IMR-90 (cell line): ENCODE measurements at regions not wholly inside any gene's neighbourhood (a gene's known extent, or its start where the extent isn't known, plus 50 kb on each side); places are given as distances from the start of the nearest gene placed in this dataset.

ENCODE experiments used
- ATAC-seq: fragments of 200-7000 bp; cut with Tn5 transposase; 2 replicates; pipeline ENCODE4 v1.9.1; 2020; ENCODE audit warnings: low read depth, mild to moderate bottlenecking, moderate library complexity
- BruUV-seq: library from RNA; stranded (reverse); fragments of 400-500 nt; replicated peaks from 2 replicates; lab custom pipeline; 2021; lab: Mats Ljungman, UMichigan
- CTCF ChIA-PET: fragments of 300-600 bp; formaldehyde crosslinking; extraction: SDS; loops from one replicate; lab custom pipeline; 2021; ENCODE audit warnings: antibody characterized with exemption; lab: Yijun Ruan, JAX
- POLR2A ChIA-PET: fragments of 300-600 bp; sonication (Branson Sonifier 250); formaldehyde crosslinking; loops from one replicate; lab custom pipeline; 2022; ENCODE audit warnings: antibody characterized with exemption; ENCODE audit not compliant: unreplicated experiment; lab: Charles Lee
- DNase-seq: peaks from one replicate; pipeline ENCODE4 v3.0.0; 2013
- H2AFZ ChIP-seq: replicated peaks from 2 replicates; pipeline ENCODE3; 2013; ENCODE audit warnings: low read length, mild to moderate bottlenecking; ENCODE audit not compliant: poor library complexity
- H2AK5ac ChIP-seq: 2 replicates; pipeline ENCODE4 v1.6.1; 2013; ENCODE audit warnings: low read depth, low read length, inconsistent platforms
- H2AK9ac ChIP-seq: replicated peaks from 2 replicates; pipeline ENCODE3; 2013; ENCODE audit warnings: mild to moderate bottlenecking, low read depth, low read length, moderate library complexity; ENCODE audit not compliant: poor library complexity
- H2BK120ac ChIP-seq: 2 replicates; pipeline ENCODE4 v1.6.1; 2013; ENCODE audit warnings: low read depth, low read length, inconsistent platforms
- H2BK15ac ChIP-seq: 3 replicates; pipeline ENCODE4 v1.6.1; 2013; ENCODE audit warnings: low read depth, low read length, inconsistent platforms
- H2BK20ac ChIP-seq: 2 replicates; pipeline ENCODE4 v1.6.1; 2013; ENCODE audit warnings: low read depth, mild to moderate bottlenecking, inconsistent platforms, low read length, moderate library complexity
- H2BK5ac ChIP-seq: 2 replicates; pipeline ENCODE4 v1.6.1; 2013; ENCODE audit warnings: mild to moderate bottlenecking, low read depth, low read length, inconsistent platforms; ENCODE audit not compliant: poor library complexity, severe bottlenecking
- H3K14ac ChIP-seq: replicated peaks from 2 replicates; pipeline ENCODE4 v1.6.1; 2013; ENCODE audit warnings: low read depth, low read length, inconsistent platforms
- H3K18ac ChIP-seq: 2 replicates; pipeline ENCODE4 v1.6.1; 2013; ENCODE audit warnings: low read depth, low read length, control low read depth
- H3K23ac ChIP-seq: 2 replicates; pipeline ENCODE4 v1.6.1; 2013; ENCODE audit warnings: low read depth, low read length, inconsistent platforms
- H3K27ac ChIP-seq: 2 replicates; pipeline ENCODE4 v1.5.1; 2013; ENCODE audit warnings: mild to moderate bottlenecking, control low read depth, low read length; ENCODE audit not compliant: insufficient read depth
- H3K27me3 ChIP-seq: 2 replicates; pipeline ENCODE4 v1.6.1; 2013; ENCODE audit warnings: low read length; ENCODE audit not compliant: control insufficient read depth, insufficient read depth
- H3K36me3 ChIP-seq: 2 replicates; pipeline ENCODE4 v1.6.1; 2013; ENCODE audit warnings: low read length, mixed read lengths; ENCODE audit not compliant: control insufficient read depth, insufficient read depth
- H3K4ac ChIP-seq: 2 replicates; pipeline ENCODE4 v1.6.1; 2013; ENCODE audit warnings: low read depth, low read length, inconsistent platforms
- H3K4me1 ChIP-seq: 2 replicates; pipeline ENCODE4 v1.6.1; 2013; ENCODE audit warnings: low read length, mixed read lengths; ENCODE audit not compliant: control insufficient read depth, insufficient read depth
- H3K4me2 ChIP-seq: 2 replicates; pipeline ENCODE4 v1.6.1; 2013; ENCODE audit warnings: low read depth, mild to moderate bottlenecking, control low read depth, low read length, moderate library complexity
- H3K4me3 ChIP-seq: 2 replicates; pipeline ENCODE4 v1.5.1; 2013; ENCODE audit warnings: low read depth, mild to moderate bottlenecking, control low read depth, low read length, moderate library complexity; ENCODE audit not compliant: insufficient read depth
- H3K56ac ChIP-seq: 2 replicates; pipeline ENCODE4 v1.6.1; 2013; ENCODE audit warnings: low read length, inconsistent platforms; ENCODE audit not compliant: insufficient read depth; ENCODE audit errors: extremely low read depth
- H3K79me1 ChIP-seq, 2 experiments: 2 replicates each; pipeline ENCODE4 v1.6.1; 2013; ENCODE audit warnings: low read length in 2 of 2, inconsistent platforms in 1 of 2, low read depth in 1 of 2
- H3K9ac ChIP-seq: 2 replicates; pipeline ENCODE4 v1.6.1; 2013; ENCODE audit warnings: low read depth, low read length, control low read depth
- H3K9me1 ChIP-seq: 2 replicates; pipeline ENCODE4 v1.6.1; 2013; ENCODE audit warnings: low read length, inconsistent platforms; ENCODE audit not compliant: insufficient read depth
- H3K9me3 ChIP-seq: 2 replicates; pipeline ENCODE4 v1.6.1; 2013; ENCODE audit warnings: low read length; ENCODE audit not compliant: control insufficient read depth, insufficient read depth
- H4K20me1 ChIP-seq: 2 replicates; pipeline ENCODE4 v1.6.1; 2013; ENCODE audit warnings: low read length, inconsistent platforms; ENCODE audit not compliant: insufficient read depth
- H4K5ac ChIP-seq: 2 replicates; pipeline ENCODE4 v1.6.1; 2013; ENCODE audit warnings: mild to moderate bottlenecking, low read depth, low read length, control low read depth
- H4K8ac ChIP-seq, 2 experiments: 2 replicates each; pipeline ENCODE4 v1.6.1; 2013; ENCODE audit warnings: low read depth in 2 of 2, low read length in 2 of 2, control low read depth in 1 of 2, inconsistent platforms in 1 of 2
- H4K91ac ChIP-seq: 2 replicates; pipeline ENCODE4 v1.6.1; 2013; ENCODE audit warnings: low read depth, low read length, inconsistent platforms; ENCODE audit not compliant: insufficient read depth
- MAFK ChIP-seq: IDR thresholded peaks from 2 replicates; pipeline ENCODE4 v1.6.1; 2012; ENCODE audit warnings: low read depth, low read length, improper control_type of control experiment
- MAZ ChIP-seq: IDR thresholded peaks from 2 replicates; pipeline ENCODE4 v1.6.1; 2012; ENCODE audit warnings: low read depth, mild to moderate bottlenecking, low read length, improper control_type of control experiment, moderate library complexity, borderline replicate concordance
- MXI1 ChIP-seq: IDR thresholded peaks from 2 replicates; pipeline ENCODE4 v1.6.1; 2012; ENCODE audit warnings: low read depth, mild to moderate bottlenecking, low read length, moderate library complexity, borderline replicate concordance
- RAD21 ChIP-seq: IDR thresholded peaks from 2 replicates; pipeline ENCODE4 v1.6.1; 2012; ENCODE audit warnings: low read length, improper control_type of control experiment
- RFX5 ChIP-seq: IDR thresholded peaks from 2 replicates; pipeline ENCODE4 v1.8.0; 2012; ENCODE audit warnings: low read depth, mild to moderate bottlenecking, low read length, moderate library complexity
- SMC3 ChIP-seq: fragments of 150-350 bp; IDR thresholded peaks from 2 replicates; pipeline ENCODE4 v1.6.1; 2016; ENCODE audit warnings: low read depth, mild to moderate bottlenecking, antibody characterized with exemption, low read length, moderate library complexity
- USF2 ChIP-seq: fragments of 150-350 bp; IDR thresholded peaks from 2 replicates; pipeline ENCODE4 v1.6.1; 2017; ENCODE audit warnings: mild to moderate bottlenecking, antibody characterized with exemption, low read length, low read depth
- WGBS, 2 experiments: methylation state at CpG; one replicate each; pipeline versions ENCODE4 v1.1.5 to v1.1.7; 2013; ENCODE audit warnings: missing lambda C conversion rate in 2 of 2; ENCODE audit not compliant: insufficient read length in 1 of 2; ENCODE audit errors: extremely low coverage in 2 of 2; 5-methylcytosine and 5-hydroxymethylcytosine counted together
- dilution Hi-C: fragments of 300-500 bp; cut with HindIII; formaldehyde crosslinking; loops from one replicate; pipeline ENCODE4 v1.14.3; 2018; ENCODE audit warnings: low sequenced_read_pairs; ENCODE audit not compliant: unreplicated experiment
- in situ Hi-C: fragments of 300-500 bp; cut with MboI; formaldehyde crosslinking; loops from 3 replicates; pipeline ENCODE4 v1.14.3; 2019; ENCODE audit warnings: low sequenced_read_pairs, inconsistent platforms, mixed read lengths
- intact Hi-C: fragments of 100-400 bp; cut with micrococcal nuclease; formaldehyde crosslinking; loops from 2 replicates; pipeline ENCODE4 v1.10.0; 2022

DNA sequence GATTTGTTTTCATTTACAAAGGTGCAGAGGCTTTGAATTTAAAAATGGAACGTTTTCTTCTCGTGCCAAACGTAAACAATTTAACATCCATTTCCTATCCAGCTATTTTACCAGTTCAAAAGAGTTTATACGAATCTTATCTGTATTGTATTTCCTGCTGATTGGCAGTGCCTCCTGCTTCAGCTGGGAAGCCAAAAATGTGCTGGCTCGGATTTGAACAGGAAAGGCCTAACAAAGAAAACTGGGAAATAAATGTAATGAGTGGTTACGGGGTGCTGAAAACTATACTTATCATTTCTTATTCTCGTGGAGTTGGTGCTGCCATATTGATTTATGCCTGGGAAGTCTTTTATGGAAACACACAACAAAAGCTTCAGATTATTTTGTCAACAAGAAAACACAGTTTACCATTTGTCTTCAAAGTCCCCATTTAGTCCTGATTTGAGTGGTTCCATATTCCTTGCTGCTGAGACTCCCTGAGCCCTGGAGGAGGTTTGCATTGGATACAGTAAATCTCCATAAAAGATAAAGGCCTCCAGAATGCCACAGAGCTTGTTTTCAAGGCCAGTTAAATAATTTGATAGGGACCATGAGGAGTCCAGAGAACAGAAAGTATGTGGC lies 507.4 kb downstream of the RASEF start:
- in situ Hi-C loops (no loop called here), intact Hi-C loops (no loop called here), dilution Hi-C loops (no loop called here)
- no peak overlapping the region for H2AFZ ChIP-seq
- H2BK15ac ChIP-seq: no peak overlapping the region
- BruUV-seq: no TSS peak
- TF ChIP-seq MAFK (no peak), MAZ (no peak), SMC3 (no peak), RAD21 (no peak), RFX5 (no peak), USF2 (no peak), MXI1 (no peak)
- no peak overlapping the region for H3K27ac ChIP-seq
- no peaks in the 10 kb centered on the region for H3K27me3 ChIP-seq
- no peaks in the 10 kb centered on the region for H3K36me3 ChIP-seq
- H2AK5ac ChIP-seq: no peak overlapping the region
- H4K5ac ChIP-seq: no peak overlapping the region
- no peak overlapping the region for H3K4me3 ChIP-seq
- ATAC-seq (no peak), DNase-seq (no peak)
- H3K14ac ChIP-seq: no peak overlapping the region
- H2BK5ac ChIP-seq: no peak overlapping the region
- no peak overlapping the region for H3K23ac ChIP-seq
- no CpG with 5 or more reads among the region's 7 CpGs for WGBS, 2 experiments
- ChIA-PET CTCF (interaction anchor here (0.6 kb wide), 1 partner anchor 10 kb away, joined by 4 read pairs; no protein-coding TSS in a partner anchor), POLR2A (no interaction called here)
- no peak overlapping the region for H2AK9ac ChIP-seq
- H2BK20ac ChIP-seq: no peak overlapping the region
- H4K20me1 ChIP-seq: no peaks in the 10 kb centered on the region
- no peak overlapping the region for H3K4me2 ChIP-seq
- no peak overlapping the region for H3K4ac ChIP-seq
- no peak overlapping the region for H3K9ac ChIP-seq
- no peak overlapping the region for H3K56ac ChIP-seq
- no peaks in the 10 kb centered on the region for H3K79me1 ChIP-seq
- H3K9me1 ChIP-seq: no peaks in the 10 kb centered on the region
- no peak overlapping the region for H4K8ac ChIP-seq
- peaks cover 6% of the 10 kb centered on the region; the same call in 1 of the 2 replicates for H3K4me1 ChIP-seq
- H3K18ac ChIP-seq: no peak overlapping the region
- no peak overlapping the region for H2BK120ac ChIP-seq
- no peaks in the 10 kb centered on the region for H3K9me3 ChIP-seq
- no peak overlapping the region for H4K91ac ChIP-seq
